ENCODE measurements at regions not wholly inside any gene's neighbourhood (a gene's known extent, or its start where the extent isn't known, plus 50 kb on each side); places are given as distances from the start of the nearest gene placed in this dataset.
A peak's percentile ranks its signal among the peaks of the same experiment; 100 is the strongest.

DNA sequence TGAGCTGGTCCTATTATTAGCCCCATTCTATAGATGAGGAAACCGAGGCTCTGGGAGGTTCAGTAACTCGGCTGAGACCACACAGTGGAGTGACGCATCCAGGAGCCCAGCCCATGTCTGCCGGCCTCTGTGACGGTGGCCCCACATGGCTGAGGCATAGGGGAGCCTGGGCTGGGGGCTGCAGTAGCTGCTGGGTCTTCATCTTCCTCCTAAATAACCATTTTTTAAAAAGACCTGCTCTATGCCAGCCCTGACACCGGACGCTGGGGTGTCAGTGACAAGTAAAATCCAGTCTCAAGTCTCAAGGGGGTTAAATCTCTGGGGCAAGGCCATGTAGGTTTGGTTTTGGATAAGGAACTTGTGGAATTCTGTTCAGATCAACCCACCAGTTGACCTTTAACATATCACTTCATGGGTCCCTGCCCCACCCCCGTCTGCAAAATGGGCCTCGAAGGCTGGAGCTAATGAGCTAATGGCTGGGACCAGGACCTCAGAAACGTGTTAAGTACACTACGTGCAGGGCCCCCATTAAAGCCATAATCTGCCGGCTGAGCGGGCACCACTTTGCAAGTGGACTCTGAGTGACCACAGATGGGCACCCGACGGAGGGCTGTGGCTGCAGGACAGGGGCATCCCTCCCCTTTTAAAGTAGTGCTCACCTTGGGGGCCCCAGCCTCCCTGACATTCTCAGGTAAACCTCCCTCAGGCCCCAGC lies 136.5 kb upstream of the UNC5B start:
- TF ChIP-seq EP300 (IDR thresholded peaks at IDR 0.05), result no peak
- no peak for TF ChIP-seq CTCF (IDR thresholded peaks at IDR 0.05)
- TF ChIP-seq POLR2AphosphoS5 (IDR thresholded peaks at IDR 0.05), result no peak
- no peak for TF ChIP-seq POLR2A (IDR thresholded peaks at IDR 0.05)
- peak in 1 of 2 donors; percentile 14 for DNase-seq
- H3K4me1 ChIP-seq, result no peaks in the 10 kb centered on the region
- no peak for ATAC-seq (ENCODE audit: low FRiP score in 2 of 2)
- H3K4me3 ChIP-seq, result no peak overlapping the region
- H3K27me3 ChIP-seq, result no peaks in the 10 kb centered on the region
- H3K9me3 ChIP-seq, result no peaks in the 10 kb centered on the region
- no peak overlapping the region for H3K27ac ChIP-seq
- H3K36me3 ChIP-seq, result no peaks in the 10 kb centered on the region
- WGBS, 2 donors, result 79 to 91% methylated on average over 7 to 15 of the region's 15 CpGs

DNA sequence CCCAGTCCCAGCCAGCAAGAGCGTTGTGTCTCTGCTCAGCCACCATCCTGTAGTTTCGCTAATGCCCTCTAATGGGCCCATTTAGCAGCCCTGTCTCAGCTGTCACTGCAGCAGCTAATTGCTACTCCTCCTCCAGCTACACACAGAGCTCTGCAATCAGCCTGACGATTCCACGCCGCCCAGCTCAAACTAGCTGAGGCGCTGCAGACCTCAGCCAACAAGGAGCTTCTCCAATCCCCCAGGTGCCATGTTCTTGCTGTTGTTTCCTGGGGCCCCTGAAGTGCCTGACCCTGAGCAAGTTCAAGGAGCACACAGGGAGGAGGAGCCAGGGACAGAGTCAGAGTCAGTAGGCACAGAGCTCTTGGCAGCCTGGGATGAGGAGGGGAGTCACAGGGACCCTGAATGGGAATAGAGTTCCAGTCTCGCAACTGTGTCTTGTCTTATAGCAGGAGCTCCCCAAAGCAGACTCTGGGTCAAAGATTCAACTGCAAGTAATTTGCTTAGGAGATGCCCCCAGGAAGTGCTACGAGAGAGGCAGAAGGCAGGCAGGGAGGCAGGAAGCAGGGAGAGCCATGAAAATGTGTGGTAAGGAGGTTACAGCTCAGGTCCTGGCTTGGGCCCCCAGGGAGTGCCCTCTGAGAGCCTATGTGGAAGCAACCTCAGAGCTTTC lies 135.8 kb upstream of the UNC5B start:
- Histone ChIP-seq H3K36me3 (no peaks in the 10 kb centered on the region), H3K27ac (no peak overlapping the region), H3K4me3 (no peak overlapping the region), H3K27me3 (no peaks in the 10 kb centered on the region), H3K4me1 (no peaks in the 10 kb centered on the region), H3K9me3 (no peaks in the 10 kb centered on the region)
- TF ChIP-seq POLR2AphosphoS5 (IDR thresholded peaks at IDR 0.05) (no peak), CTCF (IDR thresholded peaks at IDR 0.05) (no peak), EP300 (IDR thresholded peaks at IDR 0.05) (no peak), POLR2A (IDR thresholded peaks at IDR 0.05) (no peak)
- DNase-seq (peak in 1 of 2 donors; percentile 10), ATAC-seq (ENCODE audit: low FRiP score in 2 of 2) (no peak)
- WGBS, 2 donors, result 78 to 92% methylated on average over 8 of the region's 8 CpGs

DNA sequence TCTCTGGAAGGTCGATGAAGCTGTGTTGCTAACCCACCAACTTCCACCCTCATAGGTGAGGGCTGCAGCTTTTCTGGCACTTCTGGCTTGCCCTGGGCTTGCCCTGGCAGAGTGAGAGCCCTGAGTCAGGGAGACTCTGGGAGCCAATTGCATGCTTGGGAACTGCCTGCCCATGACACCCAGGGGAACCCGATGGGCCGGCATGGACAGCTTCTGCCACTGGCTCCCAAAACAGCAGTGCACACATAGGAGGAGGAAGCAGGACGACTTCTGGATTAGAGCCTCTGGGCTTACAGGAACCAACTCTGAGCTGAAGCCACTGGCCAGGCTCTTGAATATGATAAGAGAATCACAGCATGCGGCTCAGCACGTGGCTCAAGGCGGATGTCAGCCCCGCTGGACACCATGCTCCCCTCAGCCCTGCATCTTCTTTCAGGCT lies 135.2 kb upstream of the UNC5B start:
- peak in 1 of 2 donors; percentile 15 for DNase-seq
- no peak for ATAC-seq (ENCODE audit: low FRiP score in 2 of 2)
- Histone ChIP-seq H3K4me3 (no peak overlapping the region), H3K4me1 (no peaks in the 10 kb centered on the region), H3K36me3 (no peaks in the 10 kb centered on the region), H3K27ac (no peak overlapping the region), H3K9me3 (no peaks in the 10 kb centered on the region), H3K27me3 (no peaks in the 10 kb centered on the region)
- 74 to 75% methylated on average over 4 to 8 of the region's 8 CpGs for WGBS, 2 donors
- TF ChIP-seq POLR2AphosphoS5 (IDR thresholded peaks at IDR 0.05), result no peak
- TF ChIP-seq CTCF (IDR thresholded peaks at IDR 0.05), result no peak
- no peak for TF ChIP-seq POLR2A (IDR thresholded peaks at IDR 0.05)
- TF ChIP-seq EP300 (IDR thresholded peaks at IDR 0.05), result no peak

DNA sequence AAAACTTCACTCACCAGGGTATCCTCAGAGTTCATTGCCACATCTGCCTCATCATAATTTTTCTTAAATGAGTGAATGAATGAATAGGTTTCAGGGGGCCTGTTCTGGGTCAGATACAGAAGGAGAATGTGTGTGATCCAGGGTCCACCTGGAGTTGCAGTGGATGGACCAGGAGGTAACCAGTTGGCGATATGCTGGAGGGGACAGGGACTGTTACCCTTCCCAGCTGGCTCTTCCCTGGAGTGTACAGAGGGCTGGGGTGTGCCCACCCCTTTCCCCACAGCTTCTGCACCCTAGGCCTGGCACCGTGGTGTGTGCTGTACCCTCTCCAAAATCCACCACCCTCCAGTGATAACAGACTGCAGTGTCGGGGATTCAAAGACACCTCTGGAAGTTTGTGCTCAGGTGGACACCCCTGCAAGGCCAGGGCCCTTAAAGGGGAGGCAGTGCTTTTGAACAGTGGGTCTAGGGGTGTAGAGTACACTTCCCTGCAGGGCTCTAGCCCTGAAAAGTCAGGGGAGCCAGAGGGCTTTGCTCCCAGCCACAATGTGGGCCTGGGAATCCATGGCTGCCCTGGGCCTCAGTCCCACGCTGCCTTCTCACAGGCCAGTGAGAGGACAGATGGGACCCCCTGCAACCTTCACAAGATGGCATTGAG lies 134.4 kb upstream of the UNC5B start:
- DNase-seq (peak in 1 of 2 donors; percentile 3), ATAC-seq (ENCODE audit: low FRiP score in 2 of 2) (no peak)
- WGBS, 2 donors, result 93 to 100% methylated on average over 2 to 4 of the region's 4 CpGs

More for the DNA sequence above, 134.4 kb upstream of the UNC5B start:
- TF ChIP-seq CTCF (IDR thresholded peaks at IDR 0.05), result no peak
- Histone ChIP-seq H3K27ac (no peak overlapping the region), H3K36me3 (no peaks in the 10 kb centered on the region), H3K4me1 (no peaks in the 10 kb centered on the region), H3K4me3 (no peak overlapping the region), H3K9me3 (no peaks in the 10 kb centered on the region), H3K27me3 (no peaks in the 10 kb centered on the region)

Measured in upper lobe of left lung (tissue), 6 donors.